ENCODE measurements at regions not wholly inside any gene's neighbourhood (a gene's known extent, or its start where the extent isn't known, plus 50 kb on each side); places are given as distances from the start of the nearest gene placed in this dataset.
"Not testable (repeated sequence)": the region's sequence is repeated elsewhere in the genome, so short reads cannot be mapped to it uniquely, and the experiment has no call there.

- DNase-seq: no peak
These were observed 328.7 kb downstream of the SPRY2 start for GRCh38 chr13:80012251-80012650.

GRCh38 chr13:80011448-80012212, 329.3 kb downstream of the SPRY2 start:
- DNase-seq: no peak

GRCh38 chr13:80010846-80011245, 330.1 kb downstream of the SPRY2 start:
- DNase-seq: no peak

GRCh38 chr13:80010286-80010831, 330.6 kb downstream of the SPRY2 start:
- DNase-seq: no peak

- DNase-seq: no peak
These were observed 331.2 kb downstream of the SPRY2 start for GRCh38 chr13:80009760-80010159.

- no peak for DNase-seq
These were observed 334.0 kb downstream of the SPRY2 start for GRCh38 chr13:80006940-80007339.

GRCh38 chr13:80001510-80001842, 339.4 kb downstream of the SPRY2 start:
- DNase-seq: no peak

GRCh38 chr13:80000684-80001509, 340.0 kb downstream of the SPRY2 start:
- DNase-seq: no peak

GRCh38 chr13:79999601-80000000, 341.3 kb downstream of the SPRY2 start:
- DNase-seq: no peak

- no peak for DNase-seq
These were observed 342.5 kb downstream of the SPRY2 start for GRCh38 chr13:79998381-79998880.

GRCh38 chr13:79997244-79997643, 343.7 kb downstream of the SPRY2 start:
- DNase-seq: no peak

GRCh38 chr13:79995334-79995733, 345.6 kb downstream of the SPRY2 start:
- DNase-seq: no peak

GRCh38 chr13:79992111-79992510, 348.8 kb downstream of the SPRY2 start:
- no peak for DNase-seq

GRCh38 chr13:79990048-79990447, 350.9 kb downstream of the SPRY2 start:
- no peak for DNase-seq

- DNase-seq: no peak
These were observed 351.7 kb downstream of the SPRY2 start for GRCh38 chr13:79989217-79989661.

- no peak for DNase-seq
These were observed 352.4 kb downstream of the SPRY2 start for GRCh38 chr13:79988573-79988972.

- DNase-seq: no peak
These were observed 353.2 kb downstream of the SPRY2 start for GRCh38 chr13:79987761-79988160.

- no peak for DNase-seq
These were observed 353.6 kb downstream of the SPRY2 start for GRCh38 chr13:79987323-79987722.

- no peak for DNase-seq
These were observed 354.0 kb downstream of the SPRY2 start for GRCh38 chr13:79986890-79987289.

- DNase-seq: not testable (repeated sequence)
These were observed 365.8 kb downstream of the SPRY2 start for GRCh38 chr13:79974935-79975650.

- DNase-seq: no peak
These were observed 367.4 kb downstream of the SPRY2 start for GRCh38 chr13:79973533-79973963.

GRCh38 chr13:79972066-79972569, 368.8 kb downstream of the SPRY2 start:
- no peak for DNase-seq

GRCh38 chr13:79966493-79966895, 374.4 kb downstream of the SPRY2 start:
- no peak for DNase-seq
